ENCODE measurements at regions not wholly inside any gene's neighbourhood (a gene's known extent, or its start where the extent isn't known, plus 50 kb on each side); places are given as distances from the start of the nearest gene placed in this dataset.

DNA sequence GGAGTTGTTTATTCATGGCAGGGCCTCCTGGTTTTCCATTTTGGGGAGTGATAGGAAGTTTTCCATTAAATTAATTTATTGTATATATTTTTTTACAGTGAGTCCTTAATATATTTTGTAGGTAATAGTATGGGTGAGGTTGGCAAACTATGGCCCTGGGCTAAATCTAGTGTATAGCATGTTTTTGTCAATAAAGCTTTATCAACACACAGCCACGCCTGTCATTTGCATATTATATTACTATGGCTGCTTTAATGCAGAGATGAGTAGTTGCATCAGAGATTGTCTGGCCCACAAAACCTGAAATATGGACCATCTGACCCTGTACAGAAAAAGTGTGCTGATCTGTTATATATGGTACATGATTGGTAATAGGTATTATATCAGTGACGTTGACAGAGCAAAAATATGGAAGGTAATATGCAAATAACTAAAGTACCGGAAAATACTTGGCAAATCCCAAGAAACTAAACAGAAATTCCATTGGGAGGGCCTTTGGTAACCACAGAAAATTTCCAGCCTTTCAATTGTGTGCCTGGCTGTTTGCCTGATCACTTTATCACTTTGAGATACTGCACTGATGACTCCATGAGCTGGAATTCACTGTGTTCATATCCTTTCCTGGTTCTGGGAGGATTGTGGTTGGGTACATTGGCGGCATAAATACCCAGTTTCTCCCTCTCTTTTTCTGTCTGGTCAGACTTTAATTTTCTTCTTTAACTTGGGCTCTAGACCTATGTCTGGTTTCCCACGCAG, 61.7 kb upstream of the RFLNA start:
- TF ChIP-seq CTCF (conservative IDR thresholded peaks at IDR 0.05; ENCODE audit: low read length) (no peak), EZH2phosphoT487 (IDR thresholded peaks at IDR 0.05; ENCODE audit: borderline replicate concordance, low read depth, low read length) (no peak)
